PC-9 (cell line): ENCODE measurements at regions not wholly inside any gene's neighbourhood (a gene's known extent, or its start where the extent isn't known, plus 50 kb on each side); places are given as distances from the start of the nearest gene placed in this dataset.
A peak's percentile ranks its signal among the peaks of the same experiment; 100 is the strongest.
"Not testable (repeated sequence)": the region's sequence is repeated elsewhere in the genome, so short reads cannot be mapped to it uniquely, and the experiment has no call there.

Experiments
- BruUV-seq: library from RNA; stranded (reverse); fragments of 400-500 nt; replicated peaks from 2 replicates; lab custom pipeline; 2021; lab: Mats Ljungman, UMichigan
- CTCF ChIA-PET: fragments of 300-600 bp; sonication (Branson Sonifier 250); formaldehyde crosslinking; loops from one replicate; lab custom pipeline; 2022; ENCODE audit warnings: antibody characterized with exemption; lab: Charles Lee
- POLR2A ChIA-PET: fragments of 300-600 bp; sonication (Branson Sonifier 250); formaldehyde crosslinking; loops from one replicate; lab custom pipeline; 2022; ENCODE audit warnings: antibody characterized with exemption; ENCODE audit not compliant: unreplicated experiment; lab: Charles Lee
- DNase-seq, 2 experiments: peaks; one replicate each; pipeline versions ENCODE4 v3.0.0 to v3.0.0-alpha.2; 2015 to 2022; ENCODE audit warnings: mixed read lengths in 1 of 2
- H2AFZ ChIP-seq: fragments of 200-600 bp; sonication (generic); 2 replicates; pipeline ENCODE4 v1.8.1; 2017; ENCODE audit warnings: antibody characterized with exemption
- H3F3A ChIP-seq: fragments of 200-600 bp; sonication (generic); 2 replicates; pipeline ENCODE4 v1.8.1; 2017; ENCODE audit warnings: antibody characterized with exemption, mild to moderate bottlenecking, low read depth; ENCODE audit not compliant: insufficient read depth
- H3K27ac ChIP-seq: fragments of 200-600 bp; sonication (generic); 2 replicates; pipeline ENCODE4 v1.6.1; 2016; ENCODE audit warnings: mixed run types
- H3K27me3 ChIP-seq: fragments of 200-600 bp; sonication (generic); 2 replicates; pipeline ENCODE4 v1.6.1; 2016; ENCODE audit warnings: low read depth, mixed run types; ENCODE audit not compliant: insufficient read depth
- H3K36me3 ChIP-seq: fragments of 200-600 bp; sonication (generic); 2 replicates; pipeline ENCODE4 v1.6.1; 2016; ENCODE audit warnings: low read depth, mixed run types
- H3K4me1 ChIP-seq: fragments of 200-600 bp; sonication (generic); replicated peaks from 2 replicates; pipeline ENCODE4 v1.6.1; 2016; ENCODE audit warnings: mixed run types; ENCODE audit not compliant: insufficient read depth
- H3K4me2 ChIP-seq: fragments of 200-600 bp; sonication (generic); 2 replicates; pipeline ENCODE4 v1.6.1; 2017; ENCODE audit warnings: mixed run types
- H3K4me3 ChIP-seq: fragments of 200-600 bp; sonication (generic); 2 replicates; pipeline ENCODE4 v1.6.1; 2016; ENCODE audit warnings: mixed run types
- H3K79me2 ChIP-seq: fragments of 200-600 bp; sonication (generic); 2 replicates; pipeline ENCODE4 v1.6.1; 2017; ENCODE audit warnings: low read depth, mixed run types
- H3K9me2 ChIP-seq: fragments of 200-600 bp; sonication (generic); 2 replicates; pipeline ENCODE4 v1.8.1; 2017; ENCODE audit warnings: mild to moderate bottlenecking; ENCODE audit not compliant: insufficient read depth
- H3K9me3 ChIP-seq: fragments of 200-600 bp; sonication (generic); 2 replicates; pipeline ENCODE4 v1.8.1; 2016; ENCODE audit warnings: low read depth; ENCODE audit not compliant: insufficient read depth
- H4K20me1 ChIP-seq: fragments of 200-600 bp; sonication (generic); 2 replicates; pipeline ENCODE4 v1.8.1; 2017; ENCODE audit not compliant: insufficient read depth
- intact Hi-C: fragments of 100-400 bp; cut with micrococcal nuclease; formaldehyde crosslinking; loops from one replicate; pipeline ENCODE4 v1.10.0; 2022; ENCODE audit not compliant: unreplicated experiment
- TF ChIP-seq, protein P1 (sequence below): fragments of 200-600 bp; sonication (generic); conservative IDR thresholded peaks from 2 replicates; pipeline ENCODE4 v1.6.1; 2017; ENCODE audit warnings: mixed run types, antibody characterized with exemption, mild to moderate bottlenecking, moderate library complexity

DNA sequence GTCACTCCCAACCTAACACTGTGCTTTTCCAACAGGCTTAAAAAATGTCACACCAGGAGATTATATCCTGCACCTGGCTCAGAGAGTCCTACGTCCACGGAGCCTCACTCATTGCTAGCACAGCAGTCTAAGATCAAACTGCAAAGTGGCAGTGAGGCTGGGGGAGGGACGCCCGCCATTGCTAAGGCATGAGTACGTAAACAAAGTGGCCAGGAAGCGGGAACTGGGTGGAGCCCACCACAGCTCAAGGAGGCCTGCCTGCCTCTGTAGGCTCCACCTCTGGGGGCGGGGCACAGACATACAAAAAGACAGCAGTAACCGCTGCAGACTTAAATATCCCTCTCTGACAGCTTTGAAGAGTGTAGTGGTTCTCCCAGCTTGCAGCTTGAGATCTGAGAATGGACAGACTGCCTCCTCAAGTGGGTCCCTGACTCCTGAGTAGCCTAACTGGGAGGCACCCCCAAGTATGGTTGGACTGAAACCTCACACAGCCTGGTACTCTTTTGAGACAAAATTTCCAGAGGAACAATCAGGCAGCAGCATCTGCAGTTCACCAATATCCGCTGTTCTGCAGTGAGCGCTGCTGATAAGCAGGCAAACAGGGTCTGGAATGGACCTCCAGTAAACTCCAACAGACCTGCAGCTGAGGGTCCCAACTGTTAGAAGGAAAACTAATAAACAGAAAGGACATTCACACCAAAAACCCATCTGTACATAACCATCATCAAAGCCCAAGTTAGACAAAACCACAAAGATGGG, 2986.4 kb upstream of the OR11H1 start:
- POLR2A ChIA-PET, H3K27ac ChIP-seq, H3K36me3 ChIP-seq, H3K79me2 ChIP-seq, DNase-seq, CTCF ChIA-PET, H3F3A ChIP-seq, BruUV-seq, H3K27me3 ChIP-seq, H3K9me2 ChIP-seq, H3K4me2 ChIP-seq, intact Hi-C loops, H4K20me1 ChIP-seq, H3K4me1 ChIP-seq, H3K9me3 ChIP-seq, H3K4me3 ChIP-seq, H2AFZ ChIP-seq: not testable (repeated sequence)

DNA sequence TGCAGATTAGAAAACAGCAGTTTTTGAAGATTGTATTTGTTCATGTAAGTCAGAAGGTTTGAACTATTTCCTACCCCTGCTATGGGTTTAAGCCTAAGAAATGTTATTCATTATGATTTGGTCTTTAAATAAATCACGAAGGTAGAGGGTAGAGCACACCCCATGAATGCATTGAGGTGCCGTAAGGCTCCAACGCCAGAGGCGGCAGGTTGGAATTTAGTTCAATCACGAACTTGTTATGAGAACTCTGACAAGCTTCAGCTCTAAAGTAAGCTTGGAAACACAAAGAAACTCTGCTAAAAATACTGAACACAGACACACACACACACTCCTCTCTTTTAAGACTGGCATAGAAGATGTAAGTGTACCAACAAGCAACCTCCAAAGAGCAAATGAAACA, 2974.6 kb upstream of the OR11H1 start:
- H3K9me2 ChIP-seq, BruUV-seq, H3F3A ChIP-seq, DNase-seq, H3K79me2 ChIP-seq, H4K20me1 ChIP-seq, H2AFZ ChIP-seq, CTCF ChIA-PET, POLR2A ChIA-PET, H3K4me3 ChIP-seq, H3K4me1 ChIP-seq, H3K4me2 ChIP-seq, H3K9me3 ChIP-seq, H3K27ac ChIP-seq, H3K27me3 ChIP-seq, intact Hi-C loops, H3K36me3 ChIP-seq: not testable (repeated sequence)

DNA sequence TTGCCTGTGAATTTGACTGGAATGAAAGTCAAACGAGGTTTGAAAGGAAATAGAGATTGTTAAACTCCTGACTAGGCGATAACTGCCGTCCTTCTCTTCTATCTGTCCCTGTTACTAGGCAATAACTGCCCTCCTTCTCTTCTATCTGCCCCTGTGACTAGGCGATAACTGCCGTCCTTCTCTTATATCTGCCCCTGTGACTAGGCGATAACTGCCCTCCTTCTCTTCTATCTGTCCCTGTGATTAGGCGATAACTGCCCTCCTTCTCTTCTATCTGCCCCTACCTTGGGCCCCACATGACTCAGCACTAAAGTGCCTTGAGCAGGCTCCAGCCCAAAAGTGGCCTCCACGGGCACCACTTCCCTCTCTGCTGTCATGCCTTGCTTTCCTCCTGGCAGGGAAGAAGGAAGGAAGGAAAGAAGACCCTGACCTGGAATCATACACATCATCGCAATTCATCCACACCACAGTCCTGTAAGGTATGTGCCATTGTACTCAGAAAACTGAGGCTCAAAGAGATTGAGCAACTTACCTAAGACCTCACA, 2973.3 kb upstream of the OR11H1 start:
- H3K4me2 ChIP-seq, H3K9me2 ChIP-seq, H3F3A ChIP-seq, POLR2A ChIA-PET, H4K20me1 ChIP-seq, H3K36me3 ChIP-seq, intact Hi-C loops, BruUV-seq, H2AFZ ChIP-seq, DNase-seq, H3K4me3 ChIP-seq, H3K79me2 ChIP-seq, H3K27ac ChIP-seq, H3K27me3 ChIP-seq, H3K9me3 ChIP-seq, H3K4me1 ChIP-seq, CTCF ChIA-PET: not testable (repeated sequence)

DNA sequence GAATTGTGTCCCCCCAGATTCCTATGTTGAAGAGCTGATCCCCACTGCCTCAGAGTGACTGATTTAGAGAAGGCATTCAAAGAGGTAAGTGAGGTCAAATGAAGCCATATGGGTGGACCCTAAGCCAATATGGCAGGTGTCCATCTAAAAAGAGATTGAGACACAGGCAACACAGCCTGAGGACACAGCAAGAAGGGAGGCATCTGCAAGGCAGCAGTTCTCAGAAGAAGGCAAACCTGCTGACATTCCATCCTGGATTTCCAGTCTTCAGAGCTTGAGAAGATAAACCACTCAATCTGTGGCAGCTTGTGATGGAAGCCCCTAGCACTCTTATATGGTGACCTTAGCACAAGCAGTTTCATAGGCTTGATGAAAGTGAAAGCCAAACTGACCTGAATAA, 2956.5 kb upstream of the OR11H1 start:
- H2AFZ ChIP-seq, DNase-seq, H3F3A ChIP-seq, H4K20me1 ChIP-seq, H3K9me2 ChIP-seq, H3K4me1 ChIP-seq, H3K79me2 ChIP-seq, POLR2A ChIA-PET, H3K4me2 ChIP-seq, intact Hi-C loops, H3K4me3 ChIP-seq, H3K36me3 ChIP-seq, H3K27me3 ChIP-seq, H3K9me3 ChIP-seq, BruUV-seq, H3K27ac ChIP-seq, CTCF ChIA-PET: not testable (repeated sequence)

DNA sequence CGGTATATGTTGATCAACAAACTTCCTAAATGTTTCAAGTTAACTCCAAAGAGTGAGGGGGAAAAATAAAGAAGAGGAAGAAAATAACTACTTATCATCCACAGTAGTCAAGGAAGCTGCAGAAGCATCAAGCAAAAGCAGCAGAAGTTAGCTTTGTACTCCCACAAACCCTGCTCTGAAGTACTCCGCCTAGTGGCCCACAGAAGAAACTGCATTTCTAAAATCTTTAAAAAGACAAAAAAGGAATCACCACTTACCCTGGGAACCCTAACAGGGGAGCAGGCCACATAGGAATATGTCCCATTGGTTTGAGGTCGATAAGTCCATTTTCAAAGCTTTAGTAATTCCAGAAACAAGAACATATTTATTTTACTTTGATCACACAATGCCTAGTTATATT, 2948.3 kb upstream of the OR11H1 start:
- CTCF ChIA-PET, H3K27me3 ChIP-seq: not testable (repeated sequence)

DNA sequence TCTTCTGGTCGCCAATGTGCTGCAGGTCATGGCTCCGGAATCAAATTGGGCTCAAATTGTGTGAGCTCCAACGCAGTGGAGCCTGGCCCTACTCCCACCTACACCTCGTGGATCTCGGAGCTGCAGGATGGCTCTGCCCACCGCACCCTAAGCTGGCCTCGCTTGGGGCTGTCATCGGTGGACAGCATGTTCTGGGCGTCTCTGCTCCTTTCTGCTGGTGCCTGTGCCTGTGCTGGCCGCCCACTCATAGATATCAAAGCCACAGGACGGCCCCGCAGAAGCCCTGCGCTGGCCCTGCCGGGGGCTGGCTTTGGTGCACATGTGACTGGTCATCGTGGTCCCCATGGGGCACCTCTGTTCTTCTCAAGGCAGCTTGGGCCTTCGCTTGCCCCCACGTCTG, 2943.5 kb upstream of the OR11H1 start:
- H3F3A ChIP-seq, H3K9me2 ChIP-seq, intact Hi-C loops, POLR2A ChIA-PET, CTCF ChIA-PET, H3K4me1 ChIP-seq, BruUV-seq, H3K4me3 ChIP-seq, H3K27me3 ChIP-seq, H3K27ac ChIP-seq, DNase-seq, H4K20me1 ChIP-seq, H3K36me3 ChIP-seq, H3K4me2 ChIP-seq, H2AFZ ChIP-seq, H3K79me2 ChIP-seq, H3K9me3 ChIP-seq: not testable (repeated sequence)

More for the DNA sequence above, 2948.3 kb upstream of the OR11H1 start:
- H3F3A ChIP-seq, H3K4me2 ChIP-seq, DNase-seq, H3K79me2 ChIP-seq, H4K20me1 ChIP-seq, H3K36me3 ChIP-seq, H3K27ac ChIP-seq, H3K4me1 ChIP-seq, BruUV-seq, H3K9me3 ChIP-seq, H3K9me2 ChIP-seq, intact Hi-C loops, POLR2A ChIA-PET, H3K4me3 ChIP-seq, H2AFZ ChIP-seq: not testable (repeated sequence)
- TF ChIP-seq, protein P1, sequence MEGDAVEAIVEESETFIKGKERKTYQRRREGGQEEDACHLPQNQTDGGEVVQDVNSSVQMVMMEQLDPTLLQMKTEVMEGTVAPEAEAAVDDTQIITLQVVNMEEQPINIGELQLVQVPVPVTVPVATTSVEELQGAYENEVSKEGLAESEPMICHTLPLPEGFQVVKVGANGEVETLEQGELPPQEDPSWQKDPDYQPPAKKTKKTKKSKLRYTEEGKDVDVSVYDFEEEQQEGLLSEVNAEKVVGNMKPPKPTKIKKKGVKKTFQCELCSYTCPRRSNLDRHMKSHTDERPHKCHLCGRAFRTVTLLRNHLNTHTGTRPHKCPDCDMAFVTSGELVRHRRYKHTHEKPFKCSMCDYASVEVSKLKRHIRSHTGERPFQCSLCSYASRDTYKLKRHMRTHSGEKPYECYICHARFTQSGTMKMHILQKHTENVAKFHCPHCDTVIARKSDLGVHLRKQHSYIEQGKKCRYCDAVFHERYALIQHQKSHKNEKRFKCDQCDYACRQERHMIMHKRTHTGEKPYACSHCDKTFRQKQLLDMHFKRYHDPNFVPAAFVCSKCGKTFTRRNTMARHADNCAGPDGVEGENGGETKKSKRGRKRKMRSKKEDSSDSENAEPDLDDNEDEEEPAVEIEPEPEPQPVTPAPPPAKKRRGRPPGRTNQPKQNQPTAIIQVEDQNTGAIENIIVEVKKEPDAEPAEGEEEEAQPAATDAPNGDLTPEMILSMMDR = peak; percentile 57

DNA sequence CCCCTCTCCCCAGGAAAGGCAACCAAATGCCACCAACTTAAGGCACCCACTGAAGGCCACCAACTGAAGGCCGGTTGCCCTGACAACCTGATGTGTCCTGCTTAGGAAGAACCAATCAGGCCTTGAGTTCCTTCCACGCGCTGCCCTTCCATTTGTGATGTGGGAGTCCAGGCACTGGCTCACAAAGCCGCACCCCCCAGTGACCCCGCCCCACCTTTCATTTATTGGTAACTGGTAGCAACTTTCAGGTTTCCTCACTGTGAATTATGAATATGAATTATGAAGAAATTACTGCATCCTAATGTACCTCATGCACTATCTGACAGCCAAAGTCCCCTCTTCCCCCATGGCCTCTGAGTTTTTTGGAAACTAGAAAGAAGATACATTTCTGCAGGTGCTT, 2943.1 kb upstream of the OR11H1 start:
- H3K9me2 ChIP-seq, BruUV-seq, DNase-seq, H4K20me1 ChIP-seq, POLR2A ChIA-PET, H3K79me2 ChIP-seq, intact Hi-C loops, H3K4me1 ChIP-seq, H3K4me2 ChIP-seq, H3K4me3 ChIP-seq, CTCF ChIA-PET, H3F3A ChIP-seq, H3K36me3 ChIP-seq, H2AFZ ChIP-seq, H3K9me3 ChIP-seq, H3K27me3 ChIP-seq, H3K27ac ChIP-seq: not testable (repeated sequence)
